GM18873 (cell line): ENCODE measurements at regions not wholly inside any gene's neighbourhood (a gene's known extent, or its start where the extent isn't known, plus 50 kb on each side); places are given as distances from the start of the nearest gene placed in this dataset.
"Not testable (repeated sequence)": the region's sequence is repeated elsewhere in the genome, so short reads cannot be mapped to it uniquely, and the experiment has no call there.

Experiments used
- ATAC-seq: cut with Tn5 transposase; IDR thresholded peaks from one replicate; pipeline ENCODE4 v1.9.1; 2021; ENCODE audit warnings: mild to moderate bottlenecking, moderate library complexity, moderate number of reproducible peaks; ENCODE audit not compliant: unreplicated experiment, low FRiP score

GRCh38 chr9:78699217-78699616 is 402.3 kb downstream of the PSAT1 start:
- not testable (repeated sequence) for ATAC-seq

- ATAC-seq = not testable (repeated sequence)
Measured at GRCh38 chr9:78704153-78704552, 407.2 kb downstream of the PSAT1 start.

GRCh38 chr9:78707080-78707479 is 410.2 kb downstream of the PSAT1 start:
- ATAC-seq = peak; percentile 25

GRCh38 chr9:78707481-78707991 is 410.6 kb downstream of the PSAT1 start:
- peak; percentile 91 for ATAC-seq

GRCh38 chr9:78712903-78713613 is 416.1 kb downstream of the PSAT1 start:
- ATAC-seq = no peak

GRCh38 chr9:78713614-78714405 is 416.9 kb downstream of the PSAT1 start:
- ATAC-seq = no peak

- ATAC-seq = no peak
Measured at GRCh38 chr9:78714576-78714975, 417.7 kb downstream of the PSAT1 start.

GRCh38 chr9:78719029-78719428 is 422.1 kb downstream of the PSAT1 start:
- ATAC-seq = not testable (repeated sequence)

- ATAC-seq = no peak
Measured at GRCh38 chr9:78724896-78725295, 428.0 kb downstream of the PSAT1 start.

- ATAC-seq = no peak
Measured at GRCh38 chr9:78725503-78725902, 428.6 kb downstream of the PSAT1 start.

- no peak for ATAC-seq
Measured at GRCh38 chr9:78745331-78745730, 448.4 kb downstream of the PSAT1 start.

- no peak for ATAC-seq
Measured at GRCh38 chr9:78746010-78746409, 449.1 kb downstream of the PSAT1 start.

- no peak for ATAC-seq
Measured at GRCh38 chr9:78753039-78753438, 456.1 kb downstream of the PSAT1 start.

- ATAC-seq = no peak
Measured at GRCh38 chr9:78756813-78757510, 460.0 kb downstream of the PSAT1 start.

- ATAC-seq = no peak
Measured at GRCh38 chr9:78763424-78763823, 466.5 kb downstream of the PSAT1 start.

- no peak for ATAC-seq
Measured at GRCh38 chr9:78765861-78766260, 468.9 kb downstream of the PSAT1 start.

GRCh38 chr9:78767490-78767889 is 470.6 kb downstream of the PSAT1 start:
- no peak for ATAC-seq

- no peak for ATAC-seq
Measured at GRCh38 chr9:78769690-78770089, 472.8 kb downstream of the PSAT1 start.

GRCh38 chr9:78775211-78775610 is 478.3 kb downstream of the PSAT1 start:
- no peak for ATAC-seq

- ATAC-seq = no peak
Measured at GRCh38 chr9:78775696-78776295, 478.9 kb downstream of the PSAT1 start.

- no peak for ATAC-seq
Measured at GRCh38 chr9:78777747-78778146, 480.8 kb downstream of the PSAT1 start.
